Stomach smooth muscle (tissue), 2 donors: ENCODE measurements at regions not wholly inside any gene's neighbourhood (a gene's known extent, or its start where the extent isn't known, plus 50 kb on each side); places are given as distances from the start of the nearest gene placed in this dataset.
"Not testable (repeated sequence)": the region's sequence is repeated elsewhere in the genome, so short reads cannot be mapped to it uniquely, and the experiment has no call there.

Experiments
- H3K27ac ChIP-seq: one replicate; pipeline ENCODE4 v1.7.0; 2013; ENCODE audit warnings: mild to moderate bottlenecking, low read length, inconsistent platforms
- H3K27me3 ChIP-seq, 2 donors: one replicate each; pipeline ENCODE4 v1.7.0; 2013; ENCODE audit warnings: low read length in 2 of 2; ENCODE audit not compliant: insufficient read depth in 2 of 2, control insufficient read depth in 1 of 2
- H3K36me3 ChIP-seq, 2 donors: one replicate each; pipeline ENCODE4 v1.7.0; 2013; ENCODE audit warnings: low read length in 2 of 2; ENCODE audit not compliant: control insufficient read depth in 2 of 2, insufficient read depth in 2 of 2
- H3K4me1 ChIP-seq: one replicate; pipeline ENCODE4 v1.7.0; 2013; ENCODE audit warnings: low read length; ENCODE audit not compliant: control insufficient read depth, insufficient read depth
- H3K4me3 ChIP-seq, 2 donors: one replicate each; pipeline ENCODE4 v1.7.0; 2013; ENCODE audit warnings: low read length in 2 of 2
- H3K9ac ChIP-seq, 2 donors: one replicate each; pipeline ENCODE4 v1.7.0; 2013; ENCODE audit warnings: low read length in 2 of 2, mild to moderate bottlenecking in 1 of 2
- H3K9me3 ChIP-seq, 2 donors: one replicate each; pipeline ENCODE4 v1.7.0; 2013; ENCODE audit warnings: low read length in 2 of 2; ENCODE audit not compliant: control insufficient read depth in 2 of 2
- donor health status: healthy.
- donor health status: Pancreatic carcinoma.

GRCh38 chr19:27974082-27974513 lies 1238.9 kb downstream of the UQCRFS1 start:
- H3K27ac ChIP-seq = no peak overlapping the region
- no peak overlapping the region for H3K9ac ChIP-seq
- no peaks in the 10 kb centered on the region for H3K36me3 ChIP-seq
- H3K4me1 ChIP-seq = no peaks in the 10 kb centered on the region
- no peak overlapping the region for H3K4me3 ChIP-seq
- no peaks in the 10 kb centered on the region for H3K27me3 ChIP-seq
- no peaks in the 10 kb centered on the region for H3K9me3 ChIP-seq

GRCh38 chr19:27972291-27973040 lies 1240.5 kb downstream of the UQCRFS1 start:
- no peak overlapping the region for H3K27ac ChIP-seq
- no peaks in the 10 kb centered on the region for H3K36me3 ChIP-seq
- H3K4me1 ChIP-seq = no peaks in the 10 kb centered on the region
- H3K4me3 ChIP-seq = no peak overlapping the region
- no peaks in the 10 kb centered on the region for H3K9me3 ChIP-seq
- H3K9ac ChIP-seq = no peak overlapping the region
- H3K27me3 ChIP-seq = no peaks in the 10 kb centered on the region

- Histone ChIP-seq H3K9me3 (no peaks in the 10 kb centered on the region), H3K4me3 (no peak overlapping the region), H3K27ac (no peak overlapping the region), H3K4me1 (no peaks in the 10 kb centered on the region), H3K9ac (no peak overlapping the region), H3K27me3 (no peaks in the 10 kb centered on the region), H3K36me3 (no peaks in the 10 kb centered on the region)
These were observed 1241.1 kb downstream of the UQCRFS1 start for GRCh38 chr19:27971869-27972268.

- no peak overlapping the region for H3K27ac ChIP-seq
- H3K27me3 ChIP-seq = no peaks in the 10 kb centered on the region
- H3K4me1 ChIP-seq = no peaks in the 10 kb centered on the region
- H3K36me3 ChIP-seq = no peaks in the 10 kb centered on the region
- H3K9me3 ChIP-seq = no peaks in the 10 kb centered on the region
- no peak overlapping the region for H3K4me3 ChIP-seq
- H3K9ac ChIP-seq = no peak overlapping the region
These were observed 1241.9 kb downstream of the UQCRFS1 start for GRCh38 chr19:27971071-27971470.

GRCh38 chr19:27966390-27966816 lies 1246.5 kb downstream of the UQCRFS1 start:
- H3K27me3 ChIP-seq = no peaks in the 10 kb centered on the region
- no peaks in the 10 kb centered on the region for H3K36me3 ChIP-seq
- no peaks in the 10 kb centered on the region for H3K9me3 ChIP-seq
- H3K4me1 ChIP-seq = no peaks in the 10 kb centered on the region
- no peak overlapping the region for H3K27ac ChIP-seq
- no peak overlapping the region for H3K4me3 ChIP-seq
- H3K9ac ChIP-seq = no peak overlapping the region

GRCh38 chr19:27964185-27964584 lies 1248.8 kb downstream of the UQCRFS1 start:
- Histone ChIP-seq H3K27ac (no peak overlapping the region), H3K4me1 (no peaks in the 10 kb centered on the region)

GRCh38 chr19:27962264-27962663 lies 1250.7 kb downstream of the UQCRFS1 start:
- Histone ChIP-seq H3K4me3 (no peak overlapping the region), H3K27me3 (no peaks in the 10 kb centered on the region), H3K36me3 (no peaks in the 10 kb centered on the region), H3K9me3 (no peaks in the 10 kb centered on the region), H3K9ac (no peak overlapping the region), H3K27ac (no peak overlapping the region), H3K4me1 (no peaks in the 10 kb centered on the region)

More at GRCh38 chr19:27964185-27964584, 1248.8 kb downstream of the UQCRFS1 start:
- Histone ChIP-seq H3K27me3 (no peaks in the 10 kb centered on the region), H3K4me3 (no peak overlapping the region), H3K36me3 (no peaks in the 10 kb centered on the region), H3K9me3 (no peaks in the 10 kb centered on the region), H3K9ac (no peak overlapping the region)

GRCh38 chr19:27955485-27956480 lies 1257.2 kb downstream of the UQCRFS1 start:
- Histone ChIP-seq H3K27ac (no peak overlapping the region), H3K27me3 (no peaks in the 10 kb centered on the region), H3K9ac (no peak overlapping the region), H3K9me3 (no peaks in the 10 kb centered on the region), H3K4me3 (no peak overlapping the region), H3K4me1 (no peaks in the 10 kb centered on the region), H3K36me3 (no peaks in the 10 kb centered on the region)

- not testable (repeated sequence) for H3K9ac ChIP-seq, H3K4me3 ChIP-seq, H3K36me3 ChIP-seq, H3K4me1 ChIP-seq, H3K27ac ChIP-seq, H3K27me3 ChIP-seq, H3K9me3 ChIP-seq
These were observed 1270.3 kb downstream of the UQCRFS1 start for GRCh38 chr19:27942607-27943006.

- Histone ChIP-seq H3K9ac (no peak overlapping the region), H3K4me3 (no peak overlapping the region), H3K36me3 (no peaks in the 10 kb centered on the region), H3K4me1 (no peaks in the 10 kb centered on the region), H3K27me3 (no peaks in the 10 kb centered on the region), H3K27ac (no peak overlapping the region), H3K9me3 (no peaks in the 10 kb centered on the region)
These were observed 1276.8 kb downstream of the UQCRFS1 start for GRCh38 chr19:27936139-27936538.
